GM19372 (cell line): ENCODE measurements at regions not wholly inside any gene's neighbourhood (a gene's known extent, or its start where the extent isn't known, plus 50 kb on each side); places are given as distances from the start of the nearest gene placed in this dataset.

Experiments
- ATAC-seq: cut with Tn5 transposase; IDR thresholded peaks from one replicate; pipeline ENCODE4 v1.9.1; 2021; ENCODE audit warnings: mild to moderate bottlenecking, low read depth, moderate library complexity; ENCODE audit not compliant: unreplicated experiment

- no peak for ATAC-seq
These were observed 221.1 kb upstream of the PBX1 start for GRCh38 chr1:164337885-164338284.

DNA sequence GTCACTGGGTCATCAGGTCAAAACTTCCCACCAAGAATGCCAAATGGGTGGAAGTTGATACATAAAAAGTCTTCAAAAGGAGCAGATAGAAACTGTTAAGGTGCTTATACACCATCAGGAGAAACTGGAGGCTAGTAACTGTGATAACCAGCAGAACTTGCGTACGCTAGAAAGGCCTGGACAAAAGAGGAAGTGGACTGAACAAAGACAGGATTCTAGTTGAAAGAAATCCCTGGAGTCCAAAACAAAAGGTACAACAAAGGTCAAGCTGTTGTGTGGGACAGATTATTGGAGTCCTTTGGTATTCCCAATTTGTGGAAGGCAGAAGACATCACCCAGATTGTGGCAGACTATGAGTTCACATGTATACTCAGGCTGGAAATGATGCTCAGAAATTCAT is 215.8 kb upstream of the PBX1 start:
- no peak for ATAC-seq

DNA sequence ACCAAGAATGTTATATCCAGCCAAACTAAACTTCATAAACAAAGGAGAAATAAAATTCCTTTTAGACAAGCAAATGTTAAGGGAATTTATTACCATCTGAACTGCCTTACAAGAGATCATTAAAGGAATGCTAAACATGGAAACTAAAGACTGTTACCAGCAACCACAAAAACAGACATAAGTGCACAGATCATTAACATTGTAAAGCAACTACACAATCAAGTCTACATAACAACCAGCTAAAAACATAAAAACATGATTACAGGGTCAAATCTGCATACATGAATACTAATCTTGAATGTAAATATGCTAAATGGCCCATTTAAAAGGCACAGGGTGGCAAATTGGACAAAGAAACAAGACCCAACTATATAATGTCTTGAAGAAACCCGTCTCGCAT is 211.0 kb upstream of the PBX1 start:
- ATAC-seq, result no peak

DNA sequence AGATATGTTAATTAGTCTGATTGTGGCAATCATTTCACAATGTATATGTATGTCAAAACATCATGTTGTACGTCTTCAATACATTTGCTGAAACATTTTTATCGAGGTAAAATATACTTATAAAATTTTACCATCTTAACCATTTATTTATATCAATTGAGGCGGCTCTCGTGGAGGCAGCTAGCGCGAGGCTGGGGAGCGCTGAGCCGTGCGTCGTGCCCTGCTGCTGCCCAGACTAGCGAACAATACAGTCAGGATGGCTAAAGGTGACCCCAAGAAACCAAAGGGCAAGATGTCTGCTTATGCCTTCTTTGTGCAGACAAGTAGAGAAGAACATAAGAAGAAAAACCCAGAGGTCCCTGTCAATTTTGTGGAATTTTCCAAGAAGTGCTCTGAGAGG is 202.5 kb upstream of the PBX1 start:
- ATAC-seq, result no peak

GRCh38 chr1:164360265-164360664 is 198.7 kb upstream of the PBX1 start:
- ATAC-seq, result no peak

- no peak for ATAC-seq
These were observed 197.1 kb upstream of the PBX1 start for GRCh38 chr1:164361927-164362326.

GRCh38 chr1:164363980-164364379 is 195.0 kb upstream of the PBX1 start:
- no peak for ATAC-seq

GRCh38 chr1:164366014-164366413 is 193.0 kb upstream of the PBX1 start:
- ATAC-seq, result no peak

- ATAC-seq, result no peak
These were observed 189.2 kb upstream of the PBX1 start for GRCh38 chr1:164369698-164370365.

GRCh38 chr1:164380893-164381292 is 178.1 kb upstream of the PBX1 start:
- ATAC-seq, result no peak

DNA sequence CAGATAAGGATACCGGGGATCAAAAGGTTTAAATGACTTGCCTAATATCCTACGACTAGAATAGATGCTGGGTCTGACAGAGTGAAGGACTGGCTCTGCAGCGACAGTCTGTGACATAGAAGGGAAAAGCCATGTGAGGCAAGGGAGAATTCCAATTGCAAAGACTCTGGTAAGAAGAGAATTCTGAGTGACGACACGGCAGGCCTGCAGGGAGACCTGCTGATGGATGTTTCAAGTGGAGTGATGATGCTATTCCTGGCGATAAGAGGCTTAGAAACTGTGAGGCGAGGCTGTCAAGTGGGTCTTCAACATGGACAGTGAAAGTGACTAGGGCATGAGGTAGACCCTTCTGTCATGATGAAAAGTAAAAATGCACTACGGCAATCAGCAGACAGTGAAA is 176.6 kb upstream of the PBX1 start:
- no peak for ATAC-seq

DNA sequence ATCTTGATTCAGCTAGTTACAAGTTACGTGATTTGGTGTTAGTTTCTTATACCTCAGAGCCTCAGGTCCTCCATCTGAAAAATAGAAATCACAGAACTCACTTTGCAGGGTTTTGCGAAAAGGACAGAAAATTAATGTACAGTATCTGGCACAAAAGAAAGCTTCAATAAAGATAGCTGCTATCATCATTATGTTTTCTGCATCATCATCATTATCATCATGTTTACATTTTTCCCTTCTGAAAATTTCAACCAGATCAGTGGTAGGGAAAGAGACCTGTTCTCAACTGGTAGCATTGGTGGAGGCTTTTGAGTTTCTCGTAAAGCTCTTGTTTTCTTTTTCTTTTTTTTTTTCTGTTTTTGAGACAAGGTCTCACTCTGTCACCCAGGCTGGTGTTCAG is 174.7 kb upstream of the PBX1 start:
- ATAC-seq, result no peak

DNA sequence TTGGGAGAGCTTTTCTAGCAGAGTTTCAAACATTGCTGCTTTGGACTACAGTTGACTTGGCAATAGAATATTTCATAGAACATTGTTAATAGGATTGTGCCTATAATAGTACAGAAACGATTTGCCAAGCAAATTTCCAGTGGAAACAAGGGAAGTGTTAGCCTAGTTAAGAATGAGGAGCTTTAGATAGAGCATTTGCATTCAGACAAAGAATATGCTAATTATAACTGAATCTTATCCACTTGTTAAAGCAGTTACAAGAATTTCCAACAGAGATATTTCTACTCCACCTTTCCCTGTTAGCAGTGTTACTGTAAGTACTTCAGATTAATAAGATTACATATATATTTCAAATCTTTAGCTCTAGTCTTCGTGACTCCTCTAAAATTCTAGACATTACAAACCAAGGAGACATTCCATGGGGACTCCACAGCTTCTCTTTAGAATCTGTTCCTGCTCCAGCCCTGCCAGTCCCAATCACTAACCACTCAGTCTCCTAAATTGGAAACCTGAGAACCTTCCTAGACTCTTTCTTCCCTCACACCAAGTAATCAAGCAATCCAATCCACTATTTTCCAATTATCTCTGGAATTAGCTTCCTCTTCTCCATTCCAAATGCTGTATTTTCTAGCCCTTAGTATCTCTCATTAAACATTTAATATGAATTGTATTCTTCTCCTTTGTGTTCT is 141.8 kb upstream of the PBX1 start:
- no peak for ATAC-seq

DNA sequence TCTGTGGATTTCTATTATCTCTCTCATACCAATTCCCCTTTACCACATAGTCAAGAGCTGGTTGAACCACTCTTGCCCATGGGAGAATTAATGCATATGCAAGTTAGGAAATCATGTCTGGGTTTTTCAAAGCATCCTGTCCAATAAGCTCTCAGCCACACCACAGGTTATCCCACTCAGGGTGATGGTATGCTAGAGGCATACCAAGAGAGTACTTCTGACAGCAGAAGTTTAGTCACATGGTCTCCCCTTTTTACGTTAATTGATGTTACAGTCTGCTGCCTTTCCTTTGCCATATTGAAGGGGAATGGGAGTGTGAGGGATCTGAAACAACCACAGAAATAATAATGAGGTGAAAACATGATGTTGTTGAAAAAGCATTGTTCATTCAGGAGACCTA is 135.8 kb upstream of the PBX1 start:
- ATAC-seq, result no peak

GRCh38 chr1:164433141-164433817 is 125.7 kb upstream of the PBX1 start:
- no peak for ATAC-seq

DNA sequence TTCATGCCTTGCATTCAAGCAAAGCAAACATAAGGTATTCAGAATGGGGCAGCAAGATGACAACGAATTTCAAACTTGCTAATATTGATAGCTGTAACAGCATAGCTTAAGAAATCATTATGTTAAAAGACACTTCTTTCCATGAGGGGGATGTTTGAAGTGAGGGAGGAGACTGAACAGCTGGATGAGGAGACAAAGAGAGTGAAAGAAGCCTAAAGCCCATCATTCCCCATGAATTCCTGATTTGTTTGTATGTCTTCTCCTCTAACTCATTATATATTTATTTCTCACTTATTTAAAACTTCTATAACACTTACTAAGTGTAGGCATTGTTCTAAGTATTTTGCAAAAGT is 125.2 kb upstream of the PBX1 start:
- ATAC-seq, result no peak

GRCh38 chr1:164440232-164440631 is 118.8 kb upstream of the PBX1 start:
- no peak for ATAC-seq

DNA sequence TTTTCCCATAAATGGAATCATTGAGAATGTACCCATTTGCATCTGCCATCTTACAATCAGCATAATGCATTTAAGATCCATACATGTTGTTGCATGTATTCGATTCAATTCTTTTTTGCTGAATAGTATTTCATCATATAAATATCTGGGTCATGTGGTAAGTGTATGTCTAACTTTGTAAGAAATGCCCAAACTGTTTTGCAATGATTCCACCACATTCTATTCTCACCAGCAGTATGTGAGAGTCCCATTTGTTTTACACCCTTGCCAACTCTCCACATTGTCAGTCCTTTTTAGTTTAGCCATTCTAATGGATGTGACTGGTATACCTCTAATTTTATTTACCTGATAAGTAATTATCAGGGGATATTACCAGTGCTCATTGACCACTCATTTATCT is 115.8 kb upstream of the PBX1 start:
- ATAC-seq, result no peak

GRCh38 chr1:164443836-164444235 is 115.1 kb upstream of the PBX1 start:
- no peak for ATAC-seq

GRCh38 chr1:164446020-164446419 is 113.0 kb upstream of the PBX1 start:
- ATAC-seq, result no peak

- no peak for ATAC-seq
These were observed 106.4 kb upstream of the PBX1 start for GRCh38 chr1:164452549-164452948.

GRCh38 chr1:164456272-164456671 is 102.7 kb upstream of the PBX1 start:
- no peak for ATAC-seq
